IMR-90 (cell line): ENCODE measurements at regions not wholly inside any gene's neighbourhood (a gene's known extent, or its start where the extent isn't known, plus 50 kb on each side); places are given as distances from the start of the nearest gene placed in this dataset.

Source experiments
- ATAC-seq: fragments of 200-7000 bp; cut with Tn5 transposase; 2 replicates; pipeline ENCODE4 v1.9.1; 2020; ENCODE audit warnings: low read depth, mild to moderate bottlenecking, moderate library complexity
- BruUV-seq: library from RNA; stranded (reverse); fragments of 400-500 nt; replicated peaks from 2 replicates; lab custom pipeline; 2021; lab: Mats Ljungman, UMichigan
- CTCF ChIA-PET: fragments of 300-600 bp; formaldehyde crosslinking; extraction: SDS; loops from one replicate; lab custom pipeline; 2021; ENCODE audit warnings: antibody characterized with exemption; lab: Yijun Ruan, JAX
- POLR2A ChIA-PET: fragments of 300-600 bp; sonication (Branson Sonifier 250); formaldehyde crosslinking; loops from one replicate; lab custom pipeline; 2022; ENCODE audit warnings: antibody characterized with exemption; ENCODE audit not compliant: unreplicated experiment; lab: Charles Lee
- DNase-seq: peaks from one replicate; pipeline ENCODE4 v3.0.0; 2013
- H2AFZ ChIP-seq: replicated peaks from 2 replicates; pipeline ENCODE3; 2013; ENCODE audit warnings: low read length, mild to moderate bottlenecking; ENCODE audit not compliant: poor library complexity
- H2AK5ac ChIP-seq: 2 replicates; pipeline ENCODE4 v1.6.1; 2013; ENCODE audit warnings: low read depth, low read length, inconsistent platforms
- H2AK9ac ChIP-seq: replicated peaks from 2 replicates; pipeline ENCODE3; 2013; ENCODE audit warnings: mild to moderate bottlenecking, low read depth, low read length, moderate library complexity; ENCODE audit not compliant: poor library complexity
- H2BK120ac ChIP-seq: 2 replicates; pipeline ENCODE4 v1.6.1; 2013; ENCODE audit warnings: low read depth, low read length, inconsistent platforms
- H2BK15ac ChIP-seq: 3 replicates; pipeline ENCODE4 v1.6.1; 2013; ENCODE audit warnings: low read depth, low read length, inconsistent platforms
- H2BK20ac ChIP-seq: 2 replicates; pipeline ENCODE4 v1.6.1; 2013; ENCODE audit warnings: low read depth, mild to moderate bottlenecking, inconsistent platforms, low read length, moderate library complexity
- H2BK5ac ChIP-seq: 2 replicates; pipeline ENCODE4 v1.6.1; 2013; ENCODE audit warnings: mild to moderate bottlenecking, low read depth, low read length, inconsistent platforms; ENCODE audit not compliant: poor library complexity, severe bottlenecking
- H3K14ac ChIP-seq: replicated peaks from 2 replicates; pipeline ENCODE4 v1.6.1; 2013; ENCODE audit warnings: low read depth, low read length, inconsistent platforms
- H3K18ac ChIP-seq: 2 replicates; pipeline ENCODE4 v1.6.1; 2013; ENCODE audit warnings: low read depth, low read length, control low read depth
- H3K23ac ChIP-seq: 2 replicates; pipeline ENCODE4 v1.6.1; 2013; ENCODE audit warnings: low read depth, low read length, inconsistent platforms
- H3K27ac ChIP-seq: 2 replicates; pipeline ENCODE4 v1.5.1; 2013; ENCODE audit warnings: mild to moderate bottlenecking, control low read depth, low read length; ENCODE audit not compliant: insufficient read depth
- H3K27me3 ChIP-seq: 2 replicates; pipeline ENCODE4 v1.6.1; 2013; ENCODE audit warnings: low read length; ENCODE audit not compliant: control insufficient read depth, insufficient read depth
- H3K36me3 ChIP-seq: 2 replicates; pipeline ENCODE4 v1.6.1; 2013; ENCODE audit warnings: low read length, mixed read lengths; ENCODE audit not compliant: control insufficient read depth, insufficient read depth
- H3K4ac ChIP-seq: 2 replicates; pipeline ENCODE4 v1.6.1; 2013; ENCODE audit warnings: low read depth, low read length, inconsistent platforms
- H3K4me1 ChIP-seq: 2 replicates; pipeline ENCODE4 v1.6.1; 2013; ENCODE audit warnings: low read length, mixed read lengths; ENCODE audit not compliant: control insufficient read depth, insufficient read depth
- H3K4me2 ChIP-seq: 2 replicates; pipeline ENCODE4 v1.6.1; 2013; ENCODE audit warnings: low read depth, mild to moderate bottlenecking, control low read depth, low read length, moderate library complexity
- H3K4me3 ChIP-seq: 2 replicates; pipeline ENCODE4 v1.5.1; 2013; ENCODE audit warnings: low read depth, mild to moderate bottlenecking, control low read depth, low read length, moderate library complexity; ENCODE audit not compliant: insufficient read depth
- H3K56ac ChIP-seq: 2 replicates; pipeline ENCODE4 v1.6.1; 2013; ENCODE audit warnings: low read length, inconsistent platforms; ENCODE audit not compliant: insufficient read depth; ENCODE audit errors: extremely low read depth
- H3K79me1 ChIP-seq, 2 experiments: 2 replicates each; pipeline ENCODE4 v1.6.1; 2013; ENCODE audit warnings: low read length in 2 of 2, inconsistent platforms in 1 of 2, low read depth in 1 of 2
- H3K9ac ChIP-seq: 2 replicates; pipeline ENCODE4 v1.6.1; 2013; ENCODE audit warnings: low read depth, low read length, control low read depth
- H3K9me1 ChIP-seq: 2 replicates; pipeline ENCODE4 v1.6.1; 2013; ENCODE audit warnings: low read length, inconsistent platforms; ENCODE audit not compliant: insufficient read depth
- H3K9me3 ChIP-seq: 2 replicates; pipeline ENCODE4 v1.6.1; 2013; ENCODE audit warnings: low read length; ENCODE audit not compliant: control insufficient read depth, insufficient read depth
- H4K20me1 ChIP-seq: 2 replicates; pipeline ENCODE4 v1.6.1; 2013; ENCODE audit warnings: low read length, inconsistent platforms; ENCODE audit not compliant: insufficient read depth
- H4K5ac ChIP-seq: 2 replicates; pipeline ENCODE4 v1.6.1; 2013; ENCODE audit warnings: mild to moderate bottlenecking, low read depth, low read length, control low read depth
- H4K8ac ChIP-seq, 2 experiments: 2 replicates each; pipeline ENCODE4 v1.6.1; 2013; ENCODE audit warnings: low read depth in 2 of 2, low read length in 2 of 2, control low read depth in 1 of 2, inconsistent platforms in 1 of 2
- H4K91ac ChIP-seq: 2 replicates; pipeline ENCODE4 v1.6.1; 2013; ENCODE audit warnings: low read depth, low read length, inconsistent platforms; ENCODE audit not compliant: insufficient read depth
- BHLHE40 ChIP-seq: fragments of 150-350 bp; IDR thresholded peaks from 2 replicates; pipeline ENCODE4 v1.6.1; 2016; ENCODE audit warnings: mild to moderate bottlenecking, low read depth, low read length
- CEBPB ChIP-seq: IDR thresholded peaks from 2 replicates; pipeline ENCODE4 v1.6.1; 2012; ENCODE audit warnings: low read depth, low read length, improper control_type of control experiment
- CHD1 ChIP-seq: IDR thresholded peaks from 2 replicates; pipeline ENCODE4 v1.6.1; 2012; ENCODE audit warnings: low read depth, low read length, improper control_type of control experiment
- FOS ChIP-seq: fragments of 150-350 bp; IDR thresholded peaks from 2 replicates; pipeline ENCODE4 v1.6.1; 2016; ENCODE audit warnings: low read depth, low read length
- MAFK ChIP-seq: IDR thresholded peaks from 2 replicates; pipeline ENCODE4 v1.6.1; 2012; ENCODE audit warnings: low read depth, low read length, improper control_type of control experiment
- MAZ ChIP-seq: IDR thresholded peaks from 2 replicates; pipeline ENCODE4 v1.6.1; 2012; ENCODE audit warnings: low read depth, mild to moderate bottlenecking, low read length, improper control_type of control experiment, moderate library complexity, borderline replicate concordance
- MXI1 ChIP-seq: IDR thresholded peaks from 2 replicates; pipeline ENCODE4 v1.6.1; 2012; ENCODE audit warnings: low read depth, mild to moderate bottlenecking, low read length, moderate library complexity, borderline replicate concordance
- NFE2L2 ChIP-seq: fragments of 150-350 bp; IDR thresholded peaks from 2 replicates; pipeline ENCODE4 v1.6.1; 2016; ENCODE audit warnings: low read depth, mild to moderate bottlenecking, low read length
- POLR2A ChIP-seq: IDR thresholded peaks from 2 replicates; pipeline ENCODE4 v1.6.1; 2012; ENCODE audit warnings: mild to moderate bottlenecking, low read depth, low read length
- RCOR1 ChIP-seq: IDR thresholded peaks from 2 replicates; pipeline ENCODE4 v1.6.1; 2012; ENCODE audit warnings: mild to moderate bottlenecking, low read length, improper control_type of control experiment; ENCODE audit not compliant: insufficient replicate concordance
- SMC3 ChIP-seq: fragments of 150-350 bp; IDR thresholded peaks from 2 replicates; pipeline ENCODE4 v1.6.1; 2016; ENCODE audit warnings: low read depth, mild to moderate bottlenecking, antibody characterized with exemption, low read length, moderate library complexity
- WGBS, 2 experiments: methylation state at CpG; one replicate each; pipeline versions ENCODE4 v1.1.5 to v1.1.7; 2013; ENCODE audit warnings: missing lambda C conversion rate in 2 of 2; ENCODE audit not compliant: insufficient read length in 1 of 2; ENCODE audit errors: extremely low coverage in 2 of 2; 5-methylcytosine and 5-hydroxymethylcytosine counted together
- dilution Hi-C: fragments of 300-500 bp; cut with HindIII; formaldehyde crosslinking; loops from one replicate; pipeline ENCODE4 v1.14.3; 2018; ENCODE audit warnings: low sequenced_read_pairs; ENCODE audit not compliant: unreplicated experiment
- in situ Hi-C: fragments of 300-500 bp; cut with MboI; formaldehyde crosslinking; loops from 3 replicates; pipeline ENCODE4 v1.14.3; 2019; ENCODE audit warnings: low sequenced_read_pairs, inconsistent platforms, mixed read lengths
- intact Hi-C: fragments of 100-400 bp; cut with micrococcal nuclease; formaldehyde crosslinking; loops from 2 replicates; pipeline ENCODE4 v1.10.0; 2022
- TF ChIP-seq, protein P1 (sequence below): fragments of 150-350 bp; IDR thresholded peaks from 2 replicates; pipeline ENCODE4 v1.6.1; 2016; ENCODE audit warnings: low read depth, mild to moderate bottlenecking, low read length, moderate library complexity, borderline replicate concordance
- TF ChIP-seq, protein P2 (sequence below): fragments of 150-350 bp; IDR thresholded peaks from 2 replicates; pipeline ENCODE4 v1.6.1; 2017; ENCODE audit warnings: mild to moderate bottlenecking, antibody characterized with exemption, low read length, low read depth
- TF ChIP-seq, protein P3 (sequence below): conservative IDR thresholded peaks from 2 replicates; pipeline ENCODE4 v1.5.1; 2012; ENCODE audit warnings: mild to moderate bottlenecking, low read depth, low read length, improper control_type of control experiment

DNA sequence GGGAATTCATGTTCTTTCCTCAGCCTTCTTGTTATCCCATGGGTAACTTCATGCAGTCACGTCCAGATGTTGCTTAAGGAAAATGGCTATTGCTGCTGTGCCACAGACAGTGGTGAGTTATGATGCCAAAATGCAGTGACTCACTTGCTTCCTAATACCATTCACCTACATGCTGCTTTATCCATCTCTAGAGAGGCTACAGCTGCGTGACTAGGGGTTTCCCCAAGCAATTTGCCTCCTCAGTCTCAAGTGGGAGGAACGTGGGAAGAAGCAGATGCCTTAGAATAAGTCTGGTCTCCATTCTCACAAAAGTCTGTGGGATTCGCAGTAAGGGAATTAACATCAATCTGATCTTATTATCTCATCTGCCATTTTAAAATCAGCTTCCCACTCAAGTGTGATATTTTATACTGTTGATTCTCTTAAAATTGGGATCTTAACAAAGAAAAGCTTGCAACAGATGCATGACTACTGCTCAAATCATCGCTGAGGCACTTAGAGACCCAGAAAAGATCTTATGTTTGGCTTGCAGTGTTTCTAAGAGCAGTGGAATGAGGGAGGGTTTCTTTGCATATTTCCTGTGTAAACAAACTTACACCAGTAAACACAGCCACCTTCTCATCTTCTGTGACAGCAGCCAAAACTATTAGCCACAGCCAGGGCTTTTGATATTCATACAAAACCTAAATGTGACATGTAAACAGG, 62.0 kb upstream of the ACP3 start:
- ChIA-PET CTCF (interaction anchor here (0.6 to 1.3 kb wide), 6 partner anchors 12 to 144 kb away, joined by 3 to 6 read pairs (median 3); no protein-coding TSS in a partner anchor), POLR2A (no interaction called here)
- Histone ChIP-seq H2BK5ac (peak overlapping the region; percentile 83), H3K36me3 (no peaks in the 10 kb centered on the region), H4K20me1 (no peaks in the 10 kb centered on the region), H3K9me3 (no peaks in the 10 kb centered on the region), H2AFZ (peak overlapping the region; percentile 39), H3K9ac (no peak overlapping the region), H3K27me3 (peaks cover 2% of the 10 kb centered on the region; the same call in 1 of the 2 replicates), H3K18ac (peak overlapping the region; percentile 38; the same call in 1 of the 2 replicates), H2BK120ac (peak overlapping the region; percentile 63; the same call in 1 of the 2 replicates), H3K4ac (peak overlapping the region; percentile 49; the same call in 1 of the 2 replicates), H3K4me1 (peaks cover 8% of the 10 kb centered on the region), H4K91ac (peak overlapping the region; percentile 60; the same call in 1 of the 2 replicates), H2BK15ac (0 out of 3 replicates have a peak overlapping the region, but pooled peaks have one; percentile 4), H2BK20ac (peak overlapping the region; percentile 75), H3K23ac (0 out of 2 replicates have a peak overlapping the region, but pooled peaks have one; percentile 24), H3K27ac (peak overlapping the region; percentile 57), H4K5ac (no peak overlapping the region), H3K79me1 (no peaks in the 10 kb centered on the region), H3K56ac (no peak overlapping the region), H3K14ac (no peak overlapping the region), H2AK5ac (no peak overlapping the region), H3K4me2 (peak overlapping the region; percentile 30), H4K8ac (peak overlapping the region; percentile 2 to 4; a peak in 1 of 4 replicates), H3K9me1 (0 out of 2 replicates have a peak, but pooled peaks cover 3% of the 10 kb centered on the region), H2AK9ac (no peak overlapping the region), H3K4me3 (no peak overlapping the region)
- peak; percentile 90 for DNase-seq
- BruUV-seq = no TSS peak
- intact Hi-C loops = loop anchor here (1.0 to 5.0 kb wide), 2 partner anchors 62 to 387 kb away; partner anchors contain the start of gene ACP3
- WGBS, 2 experiments = no CpG with 5 or more reads among the region's 5 CpGs
- dilution Hi-C loops = no loop called here
- peak; percentile 84 for ATAC-seq
- in situ Hi-C loops = loop anchor here (5.0 to 25.0 kb wide), 3 partner anchors 92 to 382 kb away; no protein-coding TSS in a partner anchor
- TF ChIP-seq, protein P1, sequence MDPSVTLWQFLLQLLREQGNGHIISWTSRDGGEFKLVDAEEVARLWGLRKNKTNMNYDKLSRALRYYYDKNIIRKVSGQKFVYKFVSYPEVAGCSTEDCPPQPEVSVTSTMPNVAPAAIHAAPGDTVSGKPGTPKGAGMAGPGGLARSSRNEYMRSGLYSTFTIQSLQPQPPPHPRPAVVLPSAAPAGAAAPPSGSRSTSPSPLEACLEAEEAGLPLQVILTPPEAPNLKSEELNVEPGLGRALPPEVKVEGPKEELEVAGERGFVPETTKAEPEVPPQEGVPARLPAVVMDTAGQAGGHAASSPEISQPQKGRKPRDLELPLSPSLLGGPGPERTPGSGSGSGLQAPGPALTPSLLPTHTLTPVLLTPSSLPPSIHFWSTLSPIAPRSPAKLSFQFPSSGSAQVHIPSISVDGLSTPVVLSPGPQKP = no peak
- no peak for TF ChIP-seq NFE2L2
- TF ChIP-seq BHLHE40 = 0 out of 2 replicates have a peak, but pooled peaks have one; percentile 3
- TF ChIP-seq MXI1 = no peak
- TF ChIP-seq SMC3 = no peak
- TF ChIP-seq FOS = peak; percentile 74
- TF ChIP-seq RCOR1 = no peak
- TF ChIP-seq CHD1 = no peak
- no peak for TF ChIP-seq MAFK
- TF ChIP-seq, protein P2, sequence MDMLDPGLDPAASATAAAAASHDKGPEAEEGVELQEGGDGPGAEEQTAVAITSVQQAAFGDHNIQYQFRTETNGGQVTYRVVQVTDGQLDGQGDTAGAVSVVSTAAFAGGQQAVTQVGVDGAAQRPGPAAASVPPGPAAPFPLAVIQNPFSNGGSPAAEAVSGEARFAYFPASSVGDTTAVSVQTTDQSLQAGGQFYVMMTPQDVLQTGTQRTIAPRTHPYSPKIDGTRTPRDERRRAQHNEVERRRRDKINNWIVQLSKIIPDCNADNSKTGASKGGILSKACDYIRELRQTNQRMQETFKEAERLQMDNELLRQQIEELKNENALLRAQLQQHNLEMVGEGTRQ = no peak
- TF ChIP-seq MAZ = no peak
- TF ChIP-seq, protein P3, sequence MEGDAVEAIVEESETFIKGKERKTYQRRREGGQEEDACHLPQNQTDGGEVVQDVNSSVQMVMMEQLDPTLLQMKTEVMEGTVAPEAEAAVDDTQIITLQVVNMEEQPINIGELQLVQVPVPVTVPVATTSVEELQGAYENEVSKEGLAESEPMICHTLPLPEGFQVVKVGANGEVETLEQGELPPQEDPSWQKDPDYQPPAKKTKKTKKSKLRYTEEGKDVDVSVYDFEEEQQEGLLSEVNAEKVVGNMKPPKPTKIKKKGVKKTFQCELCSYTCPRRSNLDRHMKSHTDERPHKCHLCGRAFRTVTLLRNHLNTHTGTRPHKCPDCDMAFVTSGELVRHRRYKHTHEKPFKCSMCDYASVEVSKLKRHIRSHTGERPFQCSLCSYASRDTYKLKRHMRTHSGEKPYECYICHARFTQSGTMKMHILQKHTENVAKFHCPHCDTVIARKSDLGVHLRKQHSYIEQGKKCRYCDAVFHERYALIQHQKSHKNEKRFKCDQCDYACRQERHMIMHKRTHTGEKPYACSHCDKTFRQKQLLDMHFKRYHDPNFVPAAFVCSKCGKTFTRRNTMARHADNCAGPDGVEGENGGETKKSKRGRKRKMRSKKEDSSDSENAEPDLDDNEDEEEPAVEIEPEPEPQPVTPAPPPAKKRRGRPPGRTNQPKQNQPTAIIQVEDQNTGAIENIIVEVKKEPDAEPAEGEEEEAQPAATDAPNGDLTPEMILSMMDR = no peak
- no peak for TF ChIP-seq POLR2A
- TF ChIP-seq CEBPB = peak; percentile 75
